ENCODE measurements at regions not wholly inside any gene's neighbourhood (a gene's known extent, or its start where the extent isn't known, plus 50 kb on each side); places are given as distances from the start of the nearest gene placed in this dataset.

- TF ChIP-seq CTCF (conservative IDR thresholded peaks at IDR 0.05) (no peak), ZFX (IDR thresholded peaks at IDR 0.05) (no peak)
Measured at GRCh38 chr5:124060011-124060410, 548.0 kb downstream of the CSNK1G3 start.
